Inflammatory macrophage treated with lipopolysaccharide for 1 hour (primary cell): ENCODE measurements at regions not wholly inside any gene's neighbourhood (a gene's known extent, or its start where the extent isn't known, plus 50 kb on each side); places are given as distances from the start of the nearest gene placed in this dataset.

Experiments used
- DNase-seq, 2 donors: peaks; one replicate each; pipeline ENCODE4 v3.0.0-alpha.2; 2020 to 2022

- DNase-seq = no peak
Measured at GRCh38 chr15:55017635-55018034, 179.1 kb downstream of the RSL24D1 start.

DNA sequence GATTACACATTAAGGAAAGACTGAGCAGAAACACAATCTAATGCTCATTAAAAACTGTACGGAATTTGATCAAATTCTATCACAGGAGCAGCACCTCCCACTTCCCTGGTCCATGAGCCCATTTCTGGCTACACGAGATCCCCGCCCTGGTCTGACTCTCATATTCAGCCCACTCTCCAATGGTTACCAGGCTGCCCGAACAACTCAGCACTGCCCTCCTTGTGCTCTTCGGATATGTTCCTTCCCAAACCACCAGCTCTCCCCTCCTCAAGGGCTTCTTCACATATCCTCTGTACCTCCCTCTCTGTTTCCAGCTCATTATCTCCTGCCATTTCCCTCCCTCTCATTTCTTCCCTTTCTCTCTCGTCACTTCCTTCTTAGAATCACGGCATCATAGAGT, 180.5 kb downstream of the RSL24D1 start:
- no peak for DNase-seq

DNA sequence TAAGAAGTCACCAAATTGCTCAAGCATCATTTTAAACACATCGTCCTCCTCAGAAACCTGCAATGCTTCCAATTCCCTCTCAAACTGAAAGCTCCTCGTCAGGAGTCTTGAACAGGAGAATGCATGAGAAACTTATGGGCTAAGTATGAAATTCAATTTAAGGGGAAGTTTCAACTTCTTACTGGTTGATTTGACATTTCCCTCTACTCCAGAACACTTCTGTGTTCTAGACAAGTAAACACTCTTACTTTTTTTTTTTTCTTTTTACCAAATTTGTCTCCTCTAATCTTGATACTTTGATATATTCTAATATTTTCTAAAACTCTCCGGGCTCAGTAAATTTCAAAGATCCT, 181.7 kb downstream of the RSL24D1 start:
- DNase-seq = no peak

DNA sequence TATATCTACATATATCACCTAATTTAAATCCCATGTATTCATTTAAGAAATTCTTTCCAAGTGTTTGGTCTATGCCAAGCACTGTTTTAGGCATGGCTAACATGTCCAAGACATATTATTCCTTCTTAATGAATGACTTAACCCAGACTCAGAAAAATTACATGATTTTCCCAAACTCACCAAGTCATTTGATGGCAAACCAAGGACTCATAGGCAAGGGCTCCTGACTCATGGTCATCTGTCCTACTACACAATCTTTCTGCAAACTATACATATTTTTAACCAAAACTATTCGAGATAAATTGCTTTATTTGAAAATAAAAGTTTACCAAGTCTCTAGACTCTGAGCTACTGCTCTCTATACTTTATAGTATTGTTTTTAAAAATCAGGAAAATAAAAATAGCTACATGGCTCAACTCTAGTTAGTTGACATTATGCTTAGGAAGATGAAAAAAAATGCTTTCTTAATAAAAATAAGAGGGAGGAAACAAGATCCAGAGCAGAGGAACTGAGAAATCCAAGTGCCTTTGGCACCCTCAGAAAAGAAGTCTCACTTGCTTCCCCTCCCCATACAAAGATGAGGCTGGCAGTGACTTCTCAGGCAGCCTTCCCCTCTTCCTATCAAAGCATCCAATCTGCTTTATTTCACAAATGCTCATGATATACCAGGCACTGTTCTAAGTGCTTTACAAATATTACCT, 182.2 kb downstream of the RSL24D1 start:
- DNase-seq = no peak

- DNase-seq = no peak
Measured at GRCh38 chr15:55008421-55008820, 188.3 kb downstream of the RSL24D1 start.

DNA sequence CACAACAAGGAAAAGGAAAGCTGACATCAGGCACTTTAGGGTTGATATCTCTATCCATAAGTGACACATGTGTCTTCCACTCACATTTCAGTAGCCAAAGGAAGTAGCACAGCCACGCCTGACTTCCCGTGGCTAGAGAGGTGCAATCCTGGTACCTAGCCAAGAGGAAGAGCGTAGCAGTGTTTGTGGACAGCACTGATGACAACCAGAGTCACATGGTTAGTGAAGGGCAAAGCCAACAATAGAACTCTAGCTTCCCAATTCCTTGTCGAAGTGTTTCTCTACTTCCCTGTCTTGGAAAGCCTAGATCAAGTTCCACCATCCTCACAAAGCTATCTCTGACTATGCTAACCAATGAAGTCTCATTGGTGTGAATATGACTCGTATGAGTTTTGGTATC, 189.2 kb downstream of the RSL24D1 start:
- peak; percentile 7 to 18 for DNase-seq

- no peak for DNase-seq
Measured at GRCh38 chr15:55005679-55006078, 191.1 kb downstream of the RSL24D1 start.

GRCh38 chr15:55003965-55004873, 192.5 kb downstream of the RSL24D1 start:
- DNase-seq = no peak

- DNase-seq = no peak
Measured at GRCh38 chr15:54998661-54999060, 198.1 kb downstream of the RSL24D1 start.

DNA sequence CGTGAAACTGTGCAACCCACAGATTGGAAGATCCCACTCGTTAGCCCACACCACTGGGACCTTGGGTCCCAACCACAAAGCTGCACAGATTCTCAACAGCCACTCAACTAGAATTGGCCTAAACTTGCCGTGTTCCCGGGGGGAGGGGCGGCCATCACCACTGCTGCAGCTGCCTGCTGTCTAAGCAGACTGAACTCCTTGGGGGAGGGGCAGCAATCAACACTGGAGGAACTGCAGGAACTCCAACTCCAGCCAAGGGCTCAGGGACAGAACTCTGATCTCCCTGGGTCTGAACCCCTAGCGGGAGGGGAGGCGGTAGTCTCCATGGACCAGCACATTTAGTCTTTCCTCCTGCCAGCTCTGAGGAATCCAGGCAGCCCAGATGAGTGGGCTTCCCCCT, 205.9 kb downstream of the RSL24D1 start:
- DNase-seq = no peak

DNA sequence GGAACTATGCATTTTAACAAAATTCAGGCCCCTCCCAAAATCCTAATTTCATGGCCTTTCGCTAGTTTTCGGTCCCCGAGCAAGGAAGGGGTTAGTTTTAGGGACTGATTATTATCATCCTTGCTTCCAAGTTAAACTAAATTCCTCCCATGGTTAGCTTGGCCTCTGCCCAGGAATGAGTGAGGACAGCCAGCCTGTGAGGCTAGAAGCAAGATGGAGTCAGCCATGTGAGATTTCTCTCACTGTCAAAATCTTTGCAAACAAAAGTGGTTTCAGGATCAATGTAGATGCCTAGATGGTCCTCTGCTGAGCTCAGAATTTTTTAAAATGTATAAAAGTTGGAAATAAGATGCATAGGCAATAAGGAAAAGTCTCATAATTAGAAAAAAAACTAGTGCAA, 208.9 kb downstream of the RSL24D1 start:
- no peak for DNase-seq

GRCh38 chr15:54979964-54980363, 216.8 kb downstream of the RSL24D1 start:
- DNase-seq = no peak

DNA sequence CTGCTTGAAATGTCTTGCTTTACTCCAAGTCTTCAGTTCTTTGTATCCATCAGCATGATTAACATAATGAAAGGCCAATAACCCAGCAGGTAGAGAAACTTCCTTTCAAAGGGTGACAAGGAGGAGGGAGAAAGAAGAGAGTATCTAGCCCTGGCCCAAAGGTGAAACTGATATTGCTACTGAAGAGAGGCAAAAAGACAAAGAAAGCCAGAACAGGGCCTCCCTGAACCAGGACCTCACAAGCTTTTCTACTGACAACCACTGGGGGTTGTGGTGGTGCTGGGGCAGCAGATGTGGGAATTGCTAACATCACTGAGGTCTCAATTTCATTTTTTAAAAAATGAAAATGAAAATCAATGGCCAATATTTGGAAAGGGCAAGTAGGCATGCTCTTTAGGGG, 234.1 kb downstream of the RSL24D1 start:
- DNase-seq = no peak

GRCh38 chr15:54960266-54960665, 236.5 kb downstream of the RSL24D1 start:
- no peak for DNase-seq

DNA sequence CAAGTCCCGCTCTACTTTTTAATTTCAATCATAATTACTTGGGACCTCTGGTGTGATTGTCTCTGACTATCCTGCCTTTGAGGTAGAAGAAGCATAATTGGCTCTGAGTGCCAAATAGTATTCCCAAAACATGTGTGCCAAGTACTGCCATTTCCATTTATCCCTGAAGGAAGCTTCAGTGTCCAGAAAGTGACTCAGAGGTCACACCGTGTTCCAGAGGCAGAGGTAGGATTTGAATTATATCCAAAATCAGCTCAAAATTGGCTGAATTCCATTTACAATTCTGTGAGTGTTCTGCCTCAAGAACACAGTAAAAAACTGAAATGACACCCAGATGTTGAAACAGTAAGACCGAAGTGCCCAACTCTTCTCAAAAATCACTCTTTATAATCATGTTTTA, 255.3 kb downstream of the RSL24D1 start:
- no peak for DNase-seq

- no peak for DNase-seq
Measured at GRCh38 chr15:54917312-54917711, 279.4 kb downstream of the RSL24D1 start.

DNA sequence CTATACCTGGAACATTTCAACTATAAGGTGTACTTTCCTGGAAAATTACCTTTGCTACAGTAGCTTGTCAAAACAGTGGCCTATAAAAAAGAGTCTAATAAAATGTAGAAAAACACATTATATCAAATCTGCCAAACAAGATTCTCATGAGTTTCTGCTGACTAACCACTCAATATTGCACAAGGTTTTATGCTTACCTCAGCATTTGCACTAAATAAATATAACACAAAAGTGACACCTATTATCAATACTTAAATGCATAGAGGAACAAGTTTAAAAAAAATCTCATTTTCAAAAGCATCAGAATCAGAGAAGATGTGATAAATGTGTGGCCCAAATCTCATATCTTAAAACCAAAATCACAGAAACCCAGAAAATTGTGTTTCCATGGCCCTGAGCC, 281.4 kb downstream of the RSL24D1 start:
- no peak for DNase-seq

GRCh38 chr15:54884312-54884711, 312.4 kb downstream of the RSL24D1 start:
- peak; percentile 34 to 37 for DNase-seq

- DNase-seq = no peak
Measured at GRCh38 chr15:54859982-54860381, 336.8 kb downstream of the RSL24D1 start.

- DNase-seq = no peak
Measured at GRCh38 chr15:54854667-54855066, 342.1 kb downstream of the RSL24D1 start.

DNA sequence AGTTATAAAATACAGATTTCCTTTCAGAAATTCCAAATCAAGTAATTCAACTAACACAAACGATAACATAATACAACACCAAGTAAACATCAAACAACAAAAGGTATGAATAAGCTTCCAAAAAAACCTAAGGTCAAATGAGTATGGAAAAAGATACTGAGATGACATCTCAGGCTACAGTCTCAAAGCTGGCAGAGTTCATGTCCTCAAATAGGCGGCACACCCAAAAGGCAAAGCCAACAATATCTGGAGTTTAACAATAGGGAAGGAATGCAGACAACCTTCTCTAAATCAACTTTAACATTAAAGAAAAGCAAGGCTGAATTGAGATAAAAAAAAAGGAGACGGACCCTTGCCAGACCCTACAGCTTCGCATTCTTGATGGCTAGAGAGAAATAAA, 346.6 kb downstream of the RSL24D1 start:
- no peak for DNase-seq

DNA sequence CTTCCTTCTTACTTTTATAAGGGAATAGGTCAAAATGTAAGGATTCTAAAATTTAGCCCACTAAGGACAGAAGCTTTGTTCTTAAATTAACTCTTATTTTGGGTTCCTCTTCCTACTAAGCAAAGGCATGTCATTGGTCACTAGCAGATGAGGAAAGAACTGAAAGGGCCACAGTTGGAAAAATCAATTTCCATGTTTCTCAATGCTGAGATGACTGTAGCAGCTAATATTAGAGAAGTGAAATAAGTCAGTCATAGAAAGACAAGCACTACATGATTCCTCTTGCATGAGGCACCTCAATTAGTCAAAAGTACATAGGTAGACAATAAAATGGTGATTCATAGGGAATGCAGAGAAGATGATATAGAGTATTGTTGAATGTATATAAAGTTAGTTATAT, 353.7 kb downstream of the RSL24D1 start:
- DNase-seq = peak; percentile 60 to 66

GRCh38 chr15:54841701-54842305, 354.9 kb downstream of the RSL24D1 start:
- no peak for DNase-seq
